D721Med (cell line): ENCODE measurements at regions not wholly inside any gene's neighbourhood (a gene's known extent, or its start where the extent isn't known, plus 50 kb on each side); places are given as distances from the start of the nearest gene placed in this dataset.

ENCODE experiments used
- DNase-seq: peaks from one replicate; pipeline ENCODE4 v3.0.0; 2011; ENCODE audit warnings: low spot score; ENCODE audit not compliant: insufficient read length
- FAIRE-seq: peaks from 2 replicates; lab custom pipeline; 2011; peaks lifted over from hg19 to GRCh38; lab: Jason Lieb, UNC
- CTCF ChIP-seq: IDR thresholded peaks from 2 replicates; pipeline ENCODE4 v1.5.1; 2012; ENCODE audit warnings: mild to moderate bottlenecking, control low read depth; ENCODE audit not compliant: insufficient read depth; ENCODE audit errors: missing control alignments

GRCh38 chr1:106969731-106970130 is 86.7 kb upstream of the PRMT6 start:
- TF ChIP-seq CTCF: no peak
- DNase-seq (no peak), FAIRE-seq (no peak)

GRCh38 chr1:106972074-106972473 is 84.4 kb upstream of the PRMT6 start:
- DNase-seq (no peak), FAIRE-seq (no peak)
- TF ChIP-seq CTCF: no peak

- TF ChIP-seq CTCF: no peak
- no peak for FAIRE-seq
- no peak for DNase-seq
Observed at GRCh38 chr1:106975944-106976343, 80.5 kb upstream of the PRMT6 start.

- DNase-seq (no peak), FAIRE-seq (no peak)
Observed at GRCh38 chr1:106978477-106979322, 77.8 kb upstream of the PRMT6 start.

GRCh38 chr1:106979371-106979770 is 77.1 kb upstream of the PRMT6 start:
- TF ChIP-seq CTCF: no peak
- DNase-seq (no peak), FAIRE-seq (no peak)

More at GRCh38 chr1:106978477-106979322, 77.8 kb upstream of the PRMT6 start:
- no peak for TF ChIP-seq CTCF

GRCh38 chr1:106980121-106980520 is 76.4 kb upstream of the PRMT6 start:
- TF ChIP-seq CTCF: no peak
- no peak for FAIRE-seq

GRCh38 chr1:106984801-106985200 is 71.7 kb upstream of the PRMT6 start:
- TF ChIP-seq CTCF: no peak
- FAIRE-seq (no peak), DNase-seq (no peak)

More at GRCh38 chr1:106980121-106980520, 76.4 kb upstream of the PRMT6 start:
- no peak for DNase-seq
